NCI-H2081 (cell line): ENCODE measurements at regions not wholly inside any gene's neighbourhood (a gene's known extent, or its start where the extent isn't known, plus 50 kb on each side); places are given as distances from the start of the nearest gene placed in this dataset.
"Not testable (repeated sequence)": the region's sequence is repeated elsewhere in the genome, so short reads cannot be mapped to it uniquely, and the experiment has no call there.

ENCODE experiments used
- DNase-seq, 2 experiments: peaks; one replicate each; lab custom pipeline; 2025; lab: John Stamatoyannopoulos, UW

GRCh38 chr12:116430911-116431565 lies 128.1 kb upstream of the MAP1LC3B2 start:
- no peak for DNase-seq

- DNase-seq = no peak
Observed at GRCh38 chr12:116431677-116432300, 127.4 kb upstream of the MAP1LC3B2 start.

GRCh38 chr12:116432314-116432750 lies 126.8 kb upstream of the MAP1LC3B2 start:
- DNase-seq = no peak

GRCh38 chr12:116433249-116433648 lies 125.9 kb upstream of the MAP1LC3B2 start:
- DNase-seq = no peak

- DNase-seq = no peak
Observed at GRCh38 chr12:116434155-116435011, 124.8 kb upstream of the MAP1LC3B2 start.

- DNase-seq = no peak
Observed at GRCh38 chr12:116435984-116436383, 123.2 kb upstream of the MAP1LC3B2 start.

GRCh38 chr12:116436561-116437249 lies 122.5 kb upstream of the MAP1LC3B2 start:
- no peak for DNase-seq

- DNase-seq = no peak
Observed at GRCh38 chr12:116441292-116441691, 117.9 kb upstream of the MAP1LC3B2 start.

GRCh38 chr12:116442304-116442703 lies 116.9 kb upstream of the MAP1LC3B2 start:
- DNase-seq = no peak

- no peak for DNase-seq
Observed at GRCh38 chr12:116442946-116443345, 116.2 kb upstream of the MAP1LC3B2 start.

GRCh38 chr12:116443821-116444589 lies 115.2 kb upstream of the MAP1LC3B2 start:
- DNase-seq = no peak

- DNase-seq = no peak
Observed at GRCh38 chr12:116444590-116444943, 114.6 kb upstream of the MAP1LC3B2 start.

GRCh38 chr12:116448165-116448739 lies 110.9 kb upstream of the MAP1LC3B2 start:
- DNase-seq = no peak

- no peak for DNase-seq
Observed at GRCh38 chr12:116450406-116450910, 108.7 kb upstream of the MAP1LC3B2 start.

- not testable (repeated sequence) for DNase-seq
Observed at GRCh38 chr12:116452975-116453374, 106.2 kb upstream of the MAP1LC3B2 start.

- DNase-seq = no peak
Observed at GRCh38 chr12:116453631-116454030, 105.5 kb upstream of the MAP1LC3B2 start.

GRCh38 chr12:116454076-116454475 lies 105.1 kb upstream of the MAP1LC3B2 start:
- no peak for DNase-seq

GRCh38 chr12:116454950-116455447 lies 104.2 kb upstream of the MAP1LC3B2 start:
- DNase-seq = no peak

- no peak for DNase-seq
Observed at GRCh38 chr12:116455540-116456329, 103.4 kb upstream of the MAP1LC3B2 start.
